Fibroblast of peridontal ligament (primary cell): ENCODE measurements at regions not wholly inside any gene's neighbourhood (a gene's known extent, or its start where the extent isn't known, plus 50 kb on each side); places are given as distances from the start of the nearest gene placed in this dataset.
A peak's percentile ranks its signal among the peaks of the same experiment; 100 is the strongest.

Source experiments
- DNase-seq: peaks from one replicate; pipeline ENCODE4 v3.0.0-alpha.2; 2010; ENCODE audit errors: extremely low read depth

- no peak for DNase-seq
Observed at GRCh38 chr2:237150186-237150585, 64.5 kb downstream of the COPS8 start.

DNA sequence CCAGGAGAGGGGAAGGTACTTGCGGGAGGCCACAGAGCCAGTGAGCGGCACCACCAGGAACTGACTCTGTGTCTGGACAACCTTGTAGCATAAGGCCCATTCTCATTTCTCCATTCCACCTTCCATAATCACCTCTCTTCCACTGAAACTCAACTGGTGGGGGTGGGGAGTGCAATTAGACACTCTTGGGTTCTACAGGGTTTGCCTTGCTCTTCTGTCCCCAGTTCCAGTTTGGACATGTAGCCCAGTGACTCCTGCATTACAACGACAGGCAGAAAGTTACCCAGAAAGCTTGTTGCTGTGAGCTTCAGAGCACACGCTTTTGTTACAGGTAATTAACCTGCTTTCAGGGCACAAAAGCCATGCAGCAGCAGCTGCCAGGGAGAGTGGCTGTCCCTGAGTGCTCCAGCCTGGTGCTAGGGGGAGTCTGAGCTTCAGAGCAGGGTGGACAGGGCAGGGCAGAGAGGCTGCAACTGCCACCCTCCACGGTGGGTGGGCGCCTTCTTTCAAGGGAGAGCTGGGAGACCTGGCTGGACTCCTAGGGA, 65.2 kb downstream of the COPS8 start:
- DNase-seq: no peak

DNA sequence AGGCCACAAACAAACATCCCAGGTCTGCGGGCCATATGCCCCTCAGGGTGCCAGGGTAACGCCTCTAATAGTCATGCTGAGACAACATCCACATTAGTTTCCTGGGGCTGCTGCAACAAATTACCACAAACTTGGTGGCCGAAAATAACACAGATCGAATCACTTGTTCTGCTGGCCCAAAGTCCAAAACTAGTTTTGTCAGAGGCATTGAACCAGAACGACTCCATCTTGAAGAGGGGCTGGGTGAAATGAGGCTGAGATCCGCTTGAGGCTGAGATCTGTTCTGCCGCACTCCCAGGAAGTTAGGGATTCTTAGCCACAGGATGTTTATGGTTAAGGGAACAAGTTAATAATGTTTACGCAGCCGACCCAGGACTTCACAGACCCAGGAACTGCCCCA, 66.7 kb downstream of the COPS8 start:
- no peak for DNase-seq

DNA sequence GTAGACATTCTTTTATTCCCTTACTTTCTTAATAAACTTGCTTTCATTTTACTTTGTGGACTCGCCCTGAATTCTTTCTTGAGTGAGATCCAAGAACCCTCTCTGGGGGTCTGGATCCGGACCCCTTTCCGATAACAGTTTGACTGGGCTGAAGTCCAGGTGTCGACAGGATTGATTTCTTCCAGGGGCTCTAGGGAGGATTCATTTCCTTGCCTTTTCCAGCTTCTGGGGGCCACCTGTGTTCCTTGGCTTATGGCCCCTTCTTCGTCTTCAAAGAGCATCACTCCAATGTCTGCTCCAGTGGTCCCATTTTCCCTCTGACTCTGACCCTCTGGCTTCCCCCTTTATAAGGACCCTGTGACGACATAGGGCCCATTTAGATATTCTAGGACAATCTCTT, 67.5 kb downstream of the COPS8 start:
- no peak for DNase-seq

- DNase-seq: peak; percentile 65
Observed at GRCh38 chr2:237154082-237154638, 68.5 kb downstream of the COPS8 start.

DNA sequence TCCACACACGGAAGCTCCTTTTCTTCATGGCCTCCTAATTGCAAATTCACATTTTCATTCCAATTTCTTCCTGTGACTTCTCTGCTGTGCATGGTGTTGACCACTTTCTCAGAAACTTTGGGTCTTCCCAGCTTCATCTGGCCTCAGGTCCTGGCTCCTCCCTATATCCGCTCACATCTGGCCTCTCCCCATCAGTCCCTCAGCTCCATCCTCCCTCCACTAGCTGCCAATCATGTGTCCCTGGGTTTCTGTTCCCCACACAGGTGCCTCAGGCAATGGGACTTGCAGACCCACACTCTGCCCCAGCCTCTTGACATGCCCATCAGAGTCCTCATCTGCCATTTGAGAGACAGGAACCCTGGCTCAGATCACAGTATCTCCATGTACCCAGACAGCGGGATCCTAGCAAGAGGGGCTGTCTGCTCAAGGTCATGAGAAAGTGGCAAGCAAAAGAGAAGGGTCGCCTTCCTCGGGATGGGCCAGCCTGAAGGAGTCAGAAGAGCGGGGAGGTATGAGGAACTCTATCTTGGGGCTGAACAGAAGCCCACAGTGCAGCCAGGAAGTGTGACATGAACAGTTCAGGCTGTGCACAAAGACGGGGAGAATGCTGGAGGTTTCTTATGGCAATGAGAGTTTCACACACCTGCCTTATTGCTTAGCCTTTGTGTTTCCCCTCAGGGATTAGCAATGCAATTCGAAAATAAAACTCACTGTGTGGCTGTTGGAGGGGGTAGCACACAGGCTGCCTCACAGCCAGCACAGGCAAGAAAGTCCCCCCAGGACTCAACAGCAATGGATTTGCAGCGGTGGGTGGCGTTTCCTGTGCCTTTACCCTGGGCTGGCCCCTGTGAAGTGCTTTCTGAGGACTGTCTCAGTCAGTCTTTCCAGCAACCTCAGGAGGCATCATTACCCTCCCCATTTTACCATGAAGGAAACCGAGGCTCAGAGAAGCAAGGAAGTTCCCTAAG, 69.5 kb downstream of the COPS8 start:
- no peak for DNase-seq

DNA sequence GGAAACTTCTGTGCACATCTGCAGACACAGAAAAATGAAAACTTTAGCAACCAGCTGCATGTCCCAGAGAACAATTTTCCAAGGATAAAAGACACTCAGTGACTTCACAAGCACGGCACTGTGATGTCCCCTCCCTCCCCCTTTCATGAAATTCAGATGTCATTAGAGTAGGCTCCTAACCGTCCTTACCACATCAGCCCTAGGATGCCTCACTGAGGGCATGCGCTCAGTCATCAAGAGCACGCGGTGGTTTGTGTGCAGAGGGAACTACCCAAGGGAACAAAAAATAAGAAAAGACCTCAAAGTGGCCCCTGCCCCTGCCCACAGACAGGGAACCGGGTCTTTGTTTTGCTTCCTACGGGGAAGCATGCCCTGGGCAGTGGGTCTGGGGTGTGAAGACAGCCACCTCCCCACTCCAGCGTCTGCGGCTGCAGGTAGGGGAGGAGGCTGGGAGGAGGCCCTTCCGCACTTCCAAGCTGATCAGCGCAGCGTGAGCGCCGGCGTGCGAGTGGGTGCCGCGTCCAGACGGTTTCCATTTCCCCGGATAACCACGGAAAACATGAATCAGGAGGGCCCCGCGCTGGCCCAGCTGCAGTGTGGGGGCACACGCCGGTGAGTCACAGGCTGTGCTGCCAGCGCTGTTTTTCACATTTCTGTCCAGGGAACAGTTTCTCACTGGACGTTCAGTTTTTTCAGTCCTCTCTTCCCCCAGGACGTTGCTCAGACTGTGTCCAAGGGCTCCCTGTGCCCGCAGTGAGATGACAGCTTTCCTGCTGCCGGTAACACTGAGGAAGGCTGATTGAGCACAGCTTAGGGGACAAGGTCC, 70.6 kb downstream of the COPS8 start:
- DNase-seq: peak; percentile 91

DNA sequence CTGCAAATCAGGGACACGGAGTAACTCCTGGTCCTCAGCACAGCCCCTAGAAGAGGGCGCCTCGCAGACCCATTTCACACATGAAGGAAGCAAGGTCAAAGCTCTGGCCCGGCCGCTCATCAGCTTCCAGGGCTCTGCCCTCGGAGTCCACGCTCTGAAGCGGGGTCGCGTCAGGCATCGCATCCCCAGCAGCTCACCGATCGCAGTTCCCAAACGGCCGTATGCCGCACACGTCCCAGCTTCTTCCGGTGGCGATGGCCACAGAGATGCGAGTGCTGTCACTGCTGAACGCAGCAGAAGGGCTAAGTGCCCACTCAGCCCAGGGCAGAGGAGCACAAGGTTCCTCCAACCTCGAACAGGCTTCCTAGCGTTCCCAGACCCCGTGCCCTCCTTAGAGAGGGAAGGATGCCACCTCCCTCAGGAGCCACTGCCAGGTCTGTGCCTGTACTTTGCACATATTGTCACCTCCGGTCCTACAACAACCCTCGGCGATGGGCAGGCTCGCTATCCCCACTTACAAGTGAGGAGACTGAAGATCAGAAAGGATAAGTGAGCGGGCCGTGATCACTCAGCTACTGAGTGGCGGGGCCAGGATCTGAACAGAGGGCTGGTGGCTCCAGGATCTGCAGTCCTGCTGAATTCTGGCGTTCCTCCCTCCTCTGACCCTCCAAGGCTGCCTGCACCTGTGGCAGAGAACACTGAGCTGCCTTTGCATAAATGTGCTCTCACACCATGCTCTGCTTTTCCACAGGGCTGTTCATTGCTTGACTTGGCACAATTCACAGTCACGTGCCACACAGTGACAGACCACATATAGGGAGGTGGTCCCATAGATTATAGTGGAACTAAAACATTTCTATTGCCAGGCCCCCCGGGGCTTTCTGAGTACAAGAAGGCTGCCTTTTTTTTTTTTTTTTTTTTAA, 71.4 kb downstream of the COPS8 start:
- peak; percentile 56 for DNase-seq

- no peak for DNase-seq
Observed at GRCh38 chr2:237157780-237158102, 72.1 kb downstream of the COPS8 start.

GRCh38 chr2:237158194-237158593, 72.5 kb downstream of the COPS8 start:
- DNase-seq: no peak

- no peak for DNase-seq
Observed at GRCh38 chr2:237159006-237159911, 73.6 kb downstream of the COPS8 start.

GRCh38 chr2:237160271-237160919, 74.7 kb downstream of the COPS8 start:
- no peak for DNase-seq

DNA sequence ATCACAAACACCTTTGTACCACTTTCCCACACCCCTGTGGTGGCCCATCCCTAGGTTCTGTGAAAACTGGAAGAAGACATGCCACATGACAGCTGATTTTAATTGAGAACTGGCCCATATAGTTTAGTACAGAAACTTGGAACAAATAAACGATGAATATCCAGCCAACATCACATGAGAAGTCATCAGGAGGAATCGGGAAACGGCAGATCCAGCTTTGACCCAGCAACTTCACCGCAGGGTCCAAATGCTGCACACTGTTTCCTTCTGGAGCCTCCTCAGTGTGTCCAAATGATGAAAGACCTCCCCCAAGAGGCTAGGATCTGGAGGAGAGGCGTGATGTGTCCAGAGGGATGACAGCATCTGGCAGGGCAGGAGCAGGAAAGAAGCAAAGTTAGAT, 75.5 kb downstream of the COPS8 start:
- DNase-seq: no peak

DNA sequence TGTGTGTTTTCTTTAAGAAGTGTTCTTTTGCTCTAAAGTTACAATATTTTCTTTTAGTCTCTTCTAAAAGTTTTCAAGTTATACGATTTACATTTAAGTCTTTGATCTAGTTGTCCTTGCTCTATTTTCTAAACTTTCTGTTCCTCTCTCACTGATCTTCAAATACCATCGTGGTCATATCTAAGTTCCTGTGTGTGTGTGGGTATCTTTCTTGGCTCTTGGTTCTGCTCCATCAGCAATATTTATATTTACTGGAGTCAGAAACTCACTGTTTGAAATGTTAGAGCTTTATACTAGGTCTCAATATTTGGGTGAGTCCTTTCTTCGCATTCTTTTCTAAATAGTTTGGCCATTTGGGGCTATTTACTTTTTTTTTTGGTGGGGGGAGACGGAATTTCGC, 77.3 kb downstream of the COPS8 start:
- no peak for DNase-seq

- no peak for DNase-seq
Observed at GRCh38 chr2:237164474-237165042, 78.9 kb downstream of the COPS8 start.

GRCh38 chr2:237165405-237166276, 80.0 kb downstream of the COPS8 start:
- no peak for DNase-seq

DNA sequence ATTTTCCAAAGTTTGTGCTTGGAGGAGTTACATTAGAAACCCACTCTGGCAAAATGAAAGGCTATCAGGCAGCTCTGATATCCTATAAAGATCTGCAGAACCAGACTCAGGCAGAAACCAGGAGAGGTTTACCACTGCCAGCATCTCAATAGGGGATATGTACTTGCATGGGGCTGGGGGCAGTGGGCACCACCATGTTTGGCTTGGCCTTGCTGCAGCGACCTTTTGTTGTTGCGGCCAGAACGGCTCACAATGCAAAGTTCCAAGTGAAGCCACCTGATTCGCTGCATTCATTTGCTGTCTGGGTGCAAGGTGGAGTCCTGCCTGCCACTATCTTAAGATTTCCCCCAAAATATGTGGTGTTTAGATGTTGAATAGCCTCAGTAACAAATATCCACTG, 81.3 kb downstream of the COPS8 start:
- no peak for DNase-seq

GRCh38 chr2:237167934-237168333, 82.2 kb downstream of the COPS8 start:
- DNase-seq: no peak
